ENCODE measurements at regions not wholly inside any gene's neighbourhood (a gene's known extent, or its start where the extent isn't known, plus 50 kb on each side); places are given as distances from the start of the nearest gene placed in this dataset.

- no peak for TF ChIP-seq CTCF (conservative IDR thresholded peaks at IDR 0.05)
- no peak for TF ChIP-seq EZH2 (IDR thresholded peaks at IDR 0.05; ENCODE audit: low read depth)
- ChIA-PET CTCF (no interaction called here), POLR2A (ENCODE audit: unreplicated experiment) (no interaction called here)
- Histone ChIP-seq H3K4me3 (no peak overlapping the region), H3K9me3 (ENCODE audit: insufficient read depth, low read depth) (peaks cover 5% of the 10 kb centered on the region; the same call in 1 of the 2 replicates), H3K36me3 (ENCODE audit: low read depth) (no peaks in the 10 kb centered on the region), H3F3A (ENCODE audit: insufficient read depth, low read depth) (no peaks in the 10 kb centered on the region), H3K4me2 (no peak overlapping the region), H3K4me1 (replicated peaks; ENCODE audit: insufficient read depth) (no peaks in the 10 kb centered on the region), H2AFZ (no peak overlapping the region), H3K27me3 (ENCODE audit: insufficient read depth, low read depth) (no peaks in the 10 kb centered on the region), H3K27ac (no peak overlapping the region), H3K79me2 (ENCODE audit: low read depth) (no peaks in the 10 kb centered on the region), H4K20me1 (ENCODE audit: insufficient read depth) (no peaks in the 10 kb centered on the region), H3K9me2 (ENCODE audit: insufficient read depth) (no peaks in the 10 kb centered on the region)
- no TSS peak for BruUV-seq (replicated peaks)
- intact Hi-C loops (cut with micrococcal nuclease; ENCODE audit: unreplicated experiment) = loop anchor here (10.0 kb wide), 1 partner anchor 552 kb away; no protein-coding TSS in a partner anchor
- no peak for DNase-seq
Measured at GRCh38 chr20:24363031-24363430, 106.4 kb upstream of the SYNDIG1 start.

- Histone ChIP-seq H3K4me2 (no peak overlapping the region), H3K27ac (no peak overlapping the region), H2AFZ (no peak overlapping the region), H3K36me3 (ENCODE audit: low read depth) (no peaks in the 10 kb centered on the region), H3F3A (ENCODE audit: insufficient read depth, low read depth) (no peaks in the 10 kb centered on the region), H3K4me3 (no peak overlapping the region), H3K79me2 (ENCODE audit: low read depth) (no peaks in the 10 kb centered on the region), H3K4me1 (replicated peaks; ENCODE audit: insufficient read depth) (no peaks in the 10 kb centered on the region), H3K27me3 (ENCODE audit: insufficient read depth, low read depth) (no peaks in the 10 kb centered on the region), H3K9me3 (ENCODE audit: insufficient read depth, low read depth) (peaks cover 5% of the 10 kb centered on the region; the same call in 1 of the 2 replicates), H3K9me2 (ENCODE audit: insufficient read depth) (no peaks in the 10 kb centered on the region), H4K20me1 (ENCODE audit: insufficient read depth) (no peaks in the 10 kb centered on the region)
- BruUV-seq (replicated peaks) = no TSS peak
- CTCF ChIA-PET = no interaction called here
- no peak for TF ChIP-seq EZH2 (IDR thresholded peaks at IDR 0.05; ENCODE audit: low read depth)
- TF ChIP-seq CTCF (conservative IDR thresholded peaks at IDR 0.05) = no peak
- intact Hi-C loops (cut with micrococcal nuclease; ENCODE audit: unreplicated experiment) = loop anchor here (10.0 kb wide), 1 partner anchor 553 kb away; no protein-coding TSS in a partner anchor
- POLR2A ChIA-PET (ENCODE audit: unreplicated experiment) = no interaction called here
- no peak for DNase-seq
Measured at GRCh38 chr20:24362080-24362479, 107.3 kb upstream of the SYNDIG1 start.

GRCh38 chr20:24361541-24361940 lies 107.9 kb upstream of the SYNDIG1 start:
- Histone ChIP-seq H3K79me2 (ENCODE audit: low read depth) (no peaks in the 10 kb centered on the region), H3K36me3 (ENCODE audit: low read depth) (no peaks in the 10 kb centered on the region)

More at GRCh38 chr20:24361541-24361940, 107.9 kb upstream of the SYNDIG1 start:
- no peak overlapping the region for H3K4me3 ChIP-seq
- no peaks in the 10 kb centered on the region for H3K9me2 ChIP-seq (ENCODE audit: insufficient read depth)
- no peak overlapping the region for H3K4me2 ChIP-seq
- no peak for DNase-seq
- H3K27me3 ChIP-seq (ENCODE audit: insufficient read depth, low read depth) = no peaks in the 10 kb centered on the region
- intact Hi-C loops (cut with micrococcal nuclease; ENCODE audit: unreplicated experiment) = loop anchor here (10.0 kb wide), 1 partner anchor 553 kb away; no protein-coding TSS in a partner anchor
- peaks cover 5% of the 10 kb centered on the region; the same call in 1 of the 2 replicates for H3K9me3 ChIP-seq (ENCODE audit: insufficient read depth, low read depth)
- TF ChIP-seq CTCF (conservative IDR thresholded peaks at IDR 0.05) (no peak), EZH2 (IDR thresholded peaks at IDR 0.05; ENCODE audit: low read depth) (no peak)
- ChIA-PET CTCF (no interaction called here), POLR2A (ENCODE audit: unreplicated experiment) (no interaction called here)
- no peaks in the 10 kb centered on the region for H3K4me1 ChIP-seq (replicated peaks; ENCODE audit: insufficient read depth)
- H3F3A ChIP-seq (ENCODE audit: insufficient read depth, low read depth) = no peaks in the 10 kb centered on the region
- no TSS peak for BruUV-seq (replicated peaks)
- H4K20me1 ChIP-seq (ENCODE audit: insufficient read depth) = no peaks in the 10 kb centered on the region
- no peak overlapping the region for H2AFZ ChIP-seq
- H3K27ac ChIP-seq = no peak overlapping the region
